ENCODE measurements at regions not wholly inside any gene's neighbourhood (a gene's known extent, or its start where the extent isn't known, plus 50 kb on each side); places are given as distances from the start of the nearest gene placed in this dataset.

GRCh38 chr4:14701389-14701788, 300.9 kb upstream of the CPEB2 start:
- no peaks in the 10 kb centered on the region for H3K27me3 ChIP-seq (ENCODE audit: insufficient read depth, low read length)
- no peak overlapping the region for H4K12ac ChIP-seq (ENCODE audit: low read depth, low read length)
- no peak overlapping the region for H3K27ac ChIP-seq (ENCODE audit: low read depth, low read length)
- H4K91ac ChIP-seq (ENCODE audit: low read depth, low read length): no peak overlapping the region
- no peak overlapping the region for H3K4me3 ChIP-seq (ENCODE audit: low read depth, low read length)
- H2BK5ac ChIP-seq (ENCODE audit: low read depth, low read length, poor library complexity): no peak overlapping the region
- no peak overlapping the region for H2AK5ac ChIP-seq (ENCODE audit: low read length)
- no peak for DNase-seq
- no peaks in the 10 kb centered on the region for H3K79me2 ChIP-seq (ENCODE audit: control insufficient read depth, insufficient read depth, low read length, poor library complexity)
- no peak overlapping the region for H2AFZ ChIP-seq (ENCODE audit: insufficient read depth, low read length, poor library complexity)
- H3K23ac ChIP-seq (ENCODE audit: low read length): no peak overlapping the region
- H2BK12ac ChIP-seq (ENCODE audit: low read length): no peak overlapping the region
- no peaks in the 10 kb centered on the region for H3K79me1 ChIP-seq (ENCODE audit: low read length)
- no peaks in the 10 kb centered on the region for H3K9me3 ChIP-seq (ENCODE audit: insufficient read depth, low read depth, low read length)
- no peak overlapping the region for H3K18ac ChIP-seq (ENCODE audit: low read length)
- H3K36me3 ChIP-seq (ENCODE audit: control insufficient read depth in 1 of 2, insufficient read depth in 2 of 2, low read length in 2 of 2): no peaks in the 10 kb centered on the region
- WGBS (ENCODE audit: extremely low coverage, insufficient coverage, insufficient read length): no CpG with 5 or more reads among the region's 2 CpGs
- H3K4me2 ChIP-seq (ENCODE audit: low read length): no peak overlapping the region
- H2BK120ac ChIP-seq (ENCODE audit: insufficient read depth, low read length, poor library complexity): no peak overlapping the region
- no peaks in the 10 kb centered on the region for H3K4me1 ChIP-seq (ENCODE audit: control insufficient read depth in 1 of 2, insufficient read depth in 2 of 2, low read length in 2 of 2)
- H3K14ac ChIP-seq (ENCODE audit: low read length): no peak overlapping the region
- no peak overlapping the region for H4K8ac ChIP-seq (ENCODE audit: low read depth, low read length)
- no peak overlapping the region for H3K4ac ChIP-seq (ENCODE audit: low read depth, low read length)
- H3K9ac ChIP-seq (ENCODE audit: low read length): no peak overlapping the region

- Histone ChIP-seq H3K79me1 (ENCODE audit: low read length) (no peaks in the 10 kb centered on the region), H3K36me3 (ENCODE audit: control insufficient read depth in 1 of 2, insufficient read depth in 2 of 2, low read length in 2 of 2) (no peaks in the 10 kb centered on the region), H3K4me2 (ENCODE audit: low read length) (no peak overlapping the region), H3K23ac (ENCODE audit: low read length) (no peak overlapping the region), H3K18ac (ENCODE audit: low read length) (no peak overlapping the region), H3K27ac (ENCODE audit: low read depth, low read length) (no peak overlapping the region), H3K4me3 (ENCODE audit: low read depth, low read length) (no peak overlapping the region), H3K14ac (ENCODE audit: low read length) (no peak overlapping the region), H4K8ac (ENCODE audit: low read depth, low read length) (no peak overlapping the region), H3K9me3 (ENCODE audit: insufficient read depth, low read depth, low read length) (no peaks in the 10 kb centered on the region), H3K4ac (ENCODE audit: low read depth, low read length) (no peak overlapping the region), H3K79me2 (ENCODE audit: control insufficient read depth, insufficient read depth, low read length, poor library complexity) (no peaks in the 10 kb centered on the region), H3K27me3 (ENCODE audit: insufficient read depth, low read length) (no peaks in the 10 kb centered on the region), H3K4me1 (ENCODE audit: control insufficient read depth in 1 of 2, insufficient read depth in 2 of 2, low read length in 2 of 2) (no peaks in the 10 kb centered on the region), H2AFZ (ENCODE audit: insufficient read depth, low read length, poor library complexity) (no peak overlapping the region), H2AK5ac (ENCODE audit: low read length) (no peak overlapping the region), H3K9ac (ENCODE audit: low read length) (no peak overlapping the region), H2BK120ac (ENCODE audit: insufficient read depth, low read length, poor library complexity) (no peak overlapping the region), H4K91ac (ENCODE audit: low read depth, low read length) (no peak overlapping the region), H2BK12ac (ENCODE audit: low read length) (no peak overlapping the region), H4K12ac (ENCODE audit: low read depth, low read length) (no peak overlapping the region), H2BK5ac (ENCODE audit: low read depth, low read length, poor library complexity) (no peak overlapping the region)
- no peak for DNase-seq
- no CpG with 5 or more reads among the region's 1 CpG for WGBS (ENCODE audit: extremely low coverage, insufficient coverage, insufficient read length)
Measured at GRCh38 chr4:14701896-14702295, 300.4 kb upstream of the CPEB2 start.

GRCh38 chr4:14708574-14708973, 293.7 kb upstream of the CPEB2 start:
- Histone ChIP-seq H3K4me3 (ENCODE audit: low read depth, low read length) (no peak overlapping the region), H4K12ac (ENCODE audit: low read depth, low read length) (no peak overlapping the region), H3K14ac (ENCODE audit: low read length) (no peak overlapping the region), H3K4me2 (ENCODE audit: low read length) (no peak overlapping the region), H3K18ac (ENCODE audit: low read length) (no peak overlapping the region), H3K9me3 (ENCODE audit: insufficient read depth, low read depth, low read length) (no peaks in the 10 kb centered on the region), H2BK120ac (ENCODE audit: insufficient read depth, low read length, poor library complexity) (no peak overlapping the region), H3K27ac (ENCODE audit: low read depth, low read length) (no peak overlapping the region), H3K79me2 (ENCODE audit: control insufficient read depth, insufficient read depth, low read length, poor library complexity) (no peaks in the 10 kb centered on the region), H3K4ac (ENCODE audit: low read depth, low read length) (no peak overlapping the region), H2AK5ac (ENCODE audit: low read length) (no peak overlapping the region), H3K79me1 (ENCODE audit: low read length) (no peaks in the 10 kb centered on the region), H2BK5ac (ENCODE audit: low read depth, low read length, poor library complexity) (no peak overlapping the region), H3K23ac (ENCODE audit: low read length) (no peak overlapping the region), H2BK12ac (ENCODE audit: low read length) (no peak overlapping the region), H4K91ac (ENCODE audit: low read depth, low read length) (no peak overlapping the region), H3K4me1 (ENCODE audit: control insufficient read depth in 1 of 2, insufficient read depth in 2 of 2, low read length in 2 of 2) (no peaks in the 10 kb centered on the region), H3K27me3 (ENCODE audit: insufficient read depth, low read length) (no peaks in the 10 kb centered on the region), H4K8ac (ENCODE audit: low read depth, low read length) (no peak overlapping the region), H3K9ac (ENCODE audit: low read length) (no peak overlapping the region), H3K36me3 (ENCODE audit: control insufficient read depth in 1 of 2, insufficient read depth in 2 of 2, low read length in 2 of 2) (no peaks in the 10 kb centered on the region), H2AFZ (ENCODE audit: insufficient read depth, low read length, poor library complexity) (no peak overlapping the region)
- DNase-seq: no peak

- no peak overlapping the region for H3K9ac ChIP-seq (ENCODE audit: low read length)
- no CpG with 5 or more reads among the region's 4 CpGs for WGBS (ENCODE audit: extremely low coverage, insufficient coverage, insufficient read length)
- no peaks in the 10 kb centered on the region for H3K9me3 ChIP-seq (ENCODE audit: insufficient read depth, low read depth, low read length)
- no peak overlapping the region for H2AFZ ChIP-seq (ENCODE audit: insufficient read depth, low read length, poor library complexity)
- no peaks in the 10 kb centered on the region for H3K4me1 ChIP-seq (ENCODE audit: control insufficient read depth in 1 of 2, insufficient read depth in 2 of 2, low read length in 2 of 2)
- no peak overlapping the region for H3K27ac ChIP-seq (ENCODE audit: low read depth, low read length)
- no peaks in the 10 kb centered on the region for H3K79me1 ChIP-seq (ENCODE audit: low read length)
- H3K18ac ChIP-seq (ENCODE audit: low read length): no peak overlapping the region
- H3K4me2 ChIP-seq (ENCODE audit: low read length): no peak overlapping the region
- H2BK120ac ChIP-seq (ENCODE audit: insufficient read depth, low read length, poor library complexity): no peak overlapping the region
- H3K23ac ChIP-seq (ENCODE audit: low read length): no peak overlapping the region
- no peaks in the 10 kb centered on the region for H3K27me3 ChIP-seq (ENCODE audit: insufficient read depth, low read length)
- no peak for DNase-seq
- no peak overlapping the region for H3K4ac ChIP-seq (ENCODE audit: low read depth, low read length)
- no peak overlapping the region for H3K14ac ChIP-seq (ENCODE audit: low read length)
- H2AK5ac ChIP-seq (ENCODE audit: low read length): no peak overlapping the region
- H3K36me3 ChIP-seq (ENCODE audit: control insufficient read depth in 1 of 2, insufficient read depth in 2 of 2, low read length in 2 of 2): no peaks in the 10 kb centered on the region
- no peak overlapping the region for H3K4me3 ChIP-seq (ENCODE audit: low read depth, low read length)
- H2BK5ac ChIP-seq (ENCODE audit: low read depth, low read length, poor library complexity): no peak overlapping the region
- H3K79me2 ChIP-seq (ENCODE audit: control insufficient read depth, insufficient read depth, low read length, poor library complexity): no peaks in the 10 kb centered on the region
- no peak overlapping the region for H4K91ac ChIP-seq (ENCODE audit: low read depth, low read length)
- H2BK12ac ChIP-seq (ENCODE audit: low read length): no peak overlapping the region
- no peak overlapping the region for H4K12ac ChIP-seq (ENCODE audit: low read depth, low read length)
- H4K8ac ChIP-seq (ENCODE audit: low read depth, low read length): no peak overlapping the region
Measured at GRCh38 chr4:14711259-14711658, 291.0 kb upstream of the CPEB2 start.

- Histone ChIP-seq H3K79me2 (ENCODE audit: control insufficient read depth, insufficient read depth, low read length, poor library complexity) (no peaks in the 10 kb centered on the region), H3K23ac (ENCODE audit: low read length) (no peak overlapping the region), H2AFZ (ENCODE audit: insufficient read depth, low read length, poor library complexity) (no peak overlapping the region), H4K12ac (ENCODE audit: low read depth, low read length) (no peak overlapping the region), H3K4me1 (ENCODE audit: control insufficient read depth in 1 of 2, insufficient read depth in 2 of 2, low read length in 2 of 2) (no peaks in the 10 kb centered on the region), H3K4me3 (ENCODE audit: low read depth, low read length) (no peak overlapping the region), H3K18ac (ENCODE audit: low read length) (no peak overlapping the region), H3K36me3 (ENCODE audit: control insufficient read depth in 1 of 2, insufficient read depth in 2 of 2, low read length in 2 of 2) (no peaks in the 10 kb centered on the region), H4K8ac (ENCODE audit: low read depth, low read length) (no peak overlapping the region), H2AK5ac (ENCODE audit: low read length) (no peak overlapping the region), H3K4ac (ENCODE audit: low read depth, low read length) (no peak overlapping the region), H3K4me2 (ENCODE audit: low read length) (no peak overlapping the region), H3K14ac (ENCODE audit: low read length) (no peak overlapping the region), H2BK12ac (ENCODE audit: low read length) (no peak overlapping the region), H3K79me1 (ENCODE audit: low read length) (no peaks in the 10 kb centered on the region), H4K91ac (ENCODE audit: low read depth, low read length) (no peak overlapping the region), H3K9me3 (ENCODE audit: insufficient read depth, low read depth, low read length) (no peaks in the 10 kb centered on the region), H2BK120ac (ENCODE audit: insufficient read depth, low read length, poor library complexity) (no peak overlapping the region), H3K27me3 (ENCODE audit: insufficient read depth, low read length) (no peaks in the 10 kb centered on the region), H3K9ac (ENCODE audit: low read length) (no peak overlapping the region), H2BK5ac (ENCODE audit: low read depth, low read length, poor library complexity) (no peak overlapping the region), H3K27ac (ENCODE audit: low read depth, low read length) (no peak overlapping the region)
- DNase-seq: no peak
- WGBS (ENCODE audit: extremely low coverage, insufficient coverage, insufficient read length): no CpG with 5 or more reads among the region's 6 CpGs
Measured at GRCh38 chr4:14716691-14717090, 285.6 kb upstream of the CPEB2 start.

Measured in trophoblast cell (in vitro differentiated cells and primary cell).